Ovary (tissue), 7 donors: ENCODE measurements at regions not wholly inside any gene's neighbourhood (a gene's known extent, or its start where the extent isn't known, plus 50 kb on each side); places are given as distances from the start of the nearest gene placed in this dataset.
A peak's percentile ranks its signal among the peaks of the same experiment; 100 is the strongest.

Source experiments
- DNase-seq, 5 donors: peaks; one replicate each; pipeline ENCODE4 v3.0.0-alpha.2; 2019 to 2020
- H3K27ac ChIP-seq, 2 donors: fragments of 200-600 bp; one replicate each; pipeline versions ENCODE4 v1.5.1 to v1.8.0; 2019 to 2022
- H3K27me3 ChIP-seq: fragments of 200-600 bp; one replicate; pipeline ENCODE4 v1.8.0; 2022
- H3K36me3 ChIP-seq: fragments of 200-600 bp; sonication (generic); one replicate; pipeline ENCODE4 v1.5.1; 2019
- H3K4me1 ChIP-seq: one replicate; pipeline ENCODE4 v1.8.1; 2013; ENCODE audit warnings: mild to moderate bottlenecking, moderate library complexity; ENCODE audit not compliant: insufficient read depth
- H3K4me3 ChIP-seq: fragments of 200-600 bp; sonication (generic); one replicate; pipeline ENCODE4 v1.5.1; 2017
- H3K9me3 ChIP-seq, 2 donors: fragments of 200-600 bp in 1 of 2; sonication (generic) in 1 of 2; one replicate each; pipeline versions ENCODE4 v1.5.1 to v1.8.1; 2013 to 2019; ENCODE audit warnings: mild to moderate bottlenecking in 1 of 2, moderate library complexity in 1 of 2
- EP300 ChIP-seq: sonication (generic); formaldehyde crosslinking; IDR thresholded peaks from one replicate; pipeline ENCODE4 v1.6.1; 2017; ENCODE audit warnings: antibody characterized with exemption
- POLR2A ChIP-seq: fragments of 450-650 bp; IDR thresholded peaks from one replicate; pipeline ENCODE4 v1.6.1; 2017; ENCODE audit warnings: antibody characterized with exemption, mild to moderate bottlenecking, moderate library complexity
- WGBS, 3 donors: extraction: QIAGEN DNeasy Blood & Tissue Kit in 1 of 3; methylation state at CpG; one replicate each; pipeline versions ENCODE4 v1.1.5 to v1.1.7; 2013 to 2017; 5-methylcytosine and 5-hydroxymethylcytosine counted together
- intact Hi-C, 4 donors: fragments of 100-400 bp; cut with DNase I; formaldehyde crosslinking; loops; one replicate each; pipeline versions ENCODE4 v1.11.0 to v1.15.1; 2022 to 2023
- TF ChIP-seq, protein P1 (sequence below), 3 donors: fragments of 450-650 bp in 2 of 3; fragments of 200-600 bp in 1 of 3; IDR thresholded peaks; one replicate each; pipeline versions ENCODE4 v1.5.1 to v1.8.0; 2016 to 2022; ENCODE audit warnings: antibody characterized with exemption in 3 of 3, mild to moderate bottlenecking in 1 of 3
- donor health status: DM: no; HTN: no; CAD: no; lungs with moderate emphysema.
- donor health status: DM: no; HTN: no; CAD: no.
- donor health status: Bipolar disorder and iron deficiency.
- donor health status: DM: no; HTN: no; CAD: no.
- donor health status: DM: yes; HTN: yes; CAD: no.

DNA sequence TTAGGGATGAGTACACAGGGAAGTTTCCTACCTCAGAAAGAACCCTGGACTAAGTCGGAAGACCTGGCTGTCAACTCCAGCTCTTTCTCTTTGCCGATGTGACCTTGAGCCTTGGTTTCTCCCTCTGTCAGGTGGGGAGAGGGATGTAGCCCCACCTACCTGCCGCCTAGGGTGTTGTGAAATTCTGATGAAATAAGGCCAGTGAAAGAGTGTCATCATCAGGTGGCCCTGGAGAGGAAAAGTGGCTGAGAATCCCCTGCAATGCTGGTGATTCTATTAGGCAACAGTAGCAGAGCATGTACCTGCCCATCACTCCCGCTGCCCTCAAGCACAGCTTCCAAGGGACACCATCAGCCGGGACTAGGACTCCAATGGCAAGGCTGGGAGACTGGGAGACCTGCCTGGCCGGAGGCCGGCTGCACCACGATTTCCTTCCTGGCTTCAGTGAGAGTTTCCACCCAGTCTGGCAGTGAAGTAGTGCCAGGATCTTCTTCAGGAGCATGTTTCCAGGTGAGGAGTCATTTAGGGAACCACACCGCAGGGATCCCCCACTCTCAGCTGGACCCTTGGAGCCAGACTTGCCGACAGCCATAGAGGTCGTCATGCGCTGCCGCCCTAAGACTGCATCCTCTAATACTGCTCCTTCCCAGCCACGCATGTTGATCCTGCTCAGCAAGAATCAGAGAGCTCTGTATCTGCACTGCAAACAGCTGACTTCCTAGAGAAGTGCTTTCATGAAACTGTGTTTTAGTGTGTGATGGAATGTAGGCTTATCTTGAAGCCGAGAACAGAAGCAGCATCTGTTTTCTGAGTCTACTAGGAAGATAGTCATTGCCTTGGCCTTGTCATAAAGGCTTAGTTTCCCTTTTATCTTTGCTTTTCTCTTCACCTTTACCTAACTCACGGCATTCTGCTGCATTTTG lies 88.0 kb upstream of the F3 start:
- no peak overlapping the region for H3K4me3 ChIP-seq
- intact Hi-C loops = no loop called here
- H3K9me3 ChIP-seq = no peaks in the 10 kb centered on the region
- H3K36me3 ChIP-seq = no peaks in the 10 kb centered on the region
- WGBS, 3 donors = 65 to 88% (median 83%) methylated on average over 16 of the region's 16 CpGs
- H3K27me3 ChIP-seq = no peaks in the 10 kb centered on the region
- H3K27ac ChIP-seq = peak overlapping the region in 1 of 2 donors; percentile 6
- TF ChIP-seq, protein P1, sequence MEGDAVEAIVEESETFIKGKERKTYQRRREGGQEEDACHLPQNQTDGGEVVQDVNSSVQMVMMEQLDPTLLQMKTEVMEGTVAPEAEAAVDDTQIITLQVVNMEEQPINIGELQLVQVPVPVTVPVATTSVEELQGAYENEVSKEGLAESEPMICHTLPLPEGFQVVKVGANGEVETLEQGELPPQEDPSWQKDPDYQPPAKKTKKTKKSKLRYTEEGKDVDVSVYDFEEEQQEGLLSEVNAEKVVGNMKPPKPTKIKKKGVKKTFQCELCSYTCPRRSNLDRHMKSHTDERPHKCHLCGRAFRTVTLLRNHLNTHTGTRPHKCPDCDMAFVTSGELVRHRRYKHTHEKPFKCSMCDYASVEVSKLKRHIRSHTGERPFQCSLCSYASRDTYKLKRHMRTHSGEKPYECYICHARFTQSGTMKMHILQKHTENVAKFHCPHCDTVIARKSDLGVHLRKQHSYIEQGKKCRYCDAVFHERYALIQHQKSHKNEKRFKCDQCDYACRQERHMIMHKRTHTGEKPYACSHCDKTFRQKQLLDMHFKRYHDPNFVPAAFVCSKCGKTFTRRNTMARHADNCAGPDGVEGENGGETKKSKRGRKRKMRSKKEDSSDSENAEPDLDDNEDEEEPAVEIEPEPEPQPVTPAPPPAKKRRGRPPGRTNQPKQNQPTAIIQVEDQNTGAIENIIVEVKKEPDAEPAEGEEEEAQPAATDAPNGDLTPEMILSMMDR (IDR thresholded peaks at IDR 0.05) = no peak
- TF ChIP-seq EP300 = no peak
- no peak for TF ChIP-seq POLR2A
- H3K4me1 ChIP-seq = peaks cover 4% of the 10 kb centered on the region
- DNase-seq = no peak

- H3K36me3 ChIP-seq = no peaks in the 10 kb centered on the region
- peaks cover 4% of the 10 kb centered on the region for H3K4me1 ChIP-seq
- no peak for DNase-seq
- no peaks in the 10 kb centered on the region for H3K9me3 ChIP-seq
- intact Hi-C loops = no loop called here
- H3K27me3 ChIP-seq = no peaks in the 10 kb centered on the region
- TF ChIP-seq EP300 = no peak
- TF ChIP-seq, protein P1 (IDR thresholded peaks at IDR 0.05) = no peak
- no peak for TF ChIP-seq POLR2A
- WGBS, 3 donors = 90 to 93% (median 93%) methylated on average over 6 of the region's 6 CpGs
- no peak overlapping the region for H3K27ac ChIP-seq
- H3K4me3 ChIP-seq = no peak overlapping the region
Observed at GRCh38 chr1:94628499-94628843, 86.9 kb upstream of the F3 start.

DNA sequence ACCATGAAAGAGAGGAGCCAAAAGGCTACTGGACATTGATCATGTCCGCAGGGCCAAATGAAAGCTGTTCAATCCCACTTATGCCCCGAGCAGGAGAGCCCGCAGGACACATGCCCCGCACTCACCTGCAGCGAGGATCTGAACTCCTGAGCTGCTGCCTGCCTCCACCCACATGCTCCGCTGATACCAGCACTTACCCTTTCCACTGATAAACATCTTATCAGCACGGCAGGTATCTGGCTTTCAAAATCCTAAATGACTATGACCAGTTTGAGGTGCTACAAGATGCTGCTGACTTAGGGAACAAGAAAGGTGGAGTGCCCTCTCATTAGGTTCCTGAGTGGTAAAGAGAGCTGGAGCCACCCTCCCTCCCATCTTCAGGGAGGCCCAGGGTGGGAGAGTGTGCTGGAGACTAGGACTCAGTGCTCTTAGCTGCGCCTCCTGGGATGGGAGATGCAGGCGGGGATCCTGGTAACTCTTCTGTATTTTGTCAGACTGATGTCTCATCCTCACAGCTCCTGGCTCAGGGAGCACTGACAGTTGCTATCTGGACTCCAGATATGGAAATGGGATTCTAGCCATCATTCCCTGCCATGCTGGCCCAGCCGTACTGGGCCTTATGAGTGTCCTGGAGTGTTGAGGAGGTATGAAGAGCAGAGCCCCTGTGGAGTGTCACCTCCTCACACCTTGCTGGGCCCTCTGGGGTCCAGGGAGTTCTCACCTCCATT lies 86.4 kb upstream of the F3 start:
- intact Hi-C loops = no loop called here
- Histone ChIP-seq H3K27ac (no peak overlapping the region), H3K4me3 (no peak overlapping the region), H3K27me3 (no peaks in the 10 kb centered on the region), H3K4me1 (peaks cover 3% of the 10 kb centered on the region), H3K36me3 (no peaks in the 10 kb centered on the region), H3K9me3 (no peaks in the 10 kb centered on the region)
- DNase-seq = no peak
- 83 to 94% (median 84%) methylated on average over 10 of the region's 10 CpGs for WGBS, 3 donors
- no peak for TF ChIP-seq POLR2A
- TF ChIP-seq EP300 = no peak
- TF ChIP-seq, protein P1 (IDR thresholded peaks at IDR 0.05) = no peak

DNA sequence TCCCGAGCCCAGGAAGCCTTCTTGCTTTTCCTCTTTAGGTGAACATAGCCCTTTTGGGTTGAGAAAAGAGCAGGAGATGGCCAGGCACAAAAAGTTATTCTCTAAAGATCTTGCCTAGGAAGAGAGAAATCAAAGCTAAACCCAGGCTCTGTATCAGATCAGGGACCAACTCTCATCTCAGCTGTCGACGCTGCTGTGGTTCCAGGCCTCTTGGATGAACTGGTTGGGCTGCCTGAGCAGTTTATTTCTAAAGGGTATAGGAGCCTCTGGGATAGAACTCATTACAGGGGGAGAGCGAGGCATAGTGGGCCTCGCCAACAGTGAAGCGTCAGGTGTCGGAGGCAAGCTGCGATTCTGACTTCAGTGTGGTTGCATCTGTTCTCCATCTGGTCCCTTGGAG lies 82.6 kb upstream of the F3 start:
- H3K27ac ChIP-seq = no peak overlapping the region
- H3K27me3 ChIP-seq = no peaks in the 10 kb centered on the region
- no peaks in the 10 kb centered on the region for H3K4me1 ChIP-seq
- no peaks in the 10 kb centered on the region for H3K36me3 ChIP-seq
- no peak overlapping the region for H3K4me3 ChIP-seq
- DNase-seq = no peak
- 93 to 97% (median 96%) methylated on average over 8 of the region's 8 CpGs for WGBS, 3 donors
- TF ChIP-seq, protein P1 (IDR thresholded peaks at IDR 0.05) = no peak
- TF ChIP-seq EP300 (no peak), POLR2A (no peak)
- intact Hi-C loops = no loop called here
- H3K9me3 ChIP-seq = no peaks in the 10 kb centered on the region
